ENCODE measurements at regions not wholly inside any gene's neighbourhood (a gene's known extent, or its start where the extent isn't known, plus 50 kb on each side); places are given as distances from the start of the nearest gene placed in this dataset.

GRCh38 chr4:1500966-1501753, 94.9 kb upstream of the NKX1-1 start:
- H3K4me2 ChIP-seq (ENCODE audit: insufficient read depth, low read length), result no peak overlapping the region
- H3K79me2 ChIP-seq (ENCODE audit: control insufficient read depth, insufficient read depth, low read length), result no peaks in the 10 kb centered on the region
- no peak for FAIRE-seq

More at GRCh38 chr4:1500966-1501753, 94.9 kb upstream of the NKX1-1 start:
- H3K27ac ChIP-seq (ENCODE audit: insufficient read depth, low read depth, low read length), result no peak overlapping the region
- H3K36me3 ChIP-seq (ENCODE audit: control insufficient read depth in 2 of 2, extremely low read depth in 1 of 2, insufficient read depth in 2 of 2, low read length in 2 of 2), result no peaks in the 10 kb centered on the region
- H3K9ac ChIP-seq (replicated peaks; ENCODE audit: extremely low read depth, insufficient read depth, low read length), result no peak overlapping the region
- H3K9me1 ChIP-seq (replicated peaks; ENCODE audit: control insufficient read depth, extremely low read depth, insufficient read depth, low read length), result no peaks in the 10 kb centered on the region
- intact Hi-C loops (cut with micrococcal nuclease), result no loop called here
- no peak overlapping the region for H3K4me3 ChIP-seq (replicated peaks in 1 of 3; ENCODE audit: insufficient read depth in 1 of 3, low read depth in 1 of 3, low read length in 3 of 3)
- BruUV-seq (replicated peaks), result no TSS peak
- DNase-seq (ENCODE audit: low read depth, low spot score), result no peak
- dilution Hi-C loops (cut with MboI; ENCODE audit: extremely low pct_ligation_motif_present, low sequenced_read_pairs), result no loop called here
- no peak for TF ChIP-seq JUN (IDR thresholded peaks at IDR 0.05; ENCODE audit: borderline replicate concordance, insufficient read depth, insufficient read length, low read depth)
- no peak for TF ChIP-seq EZH2 (IDR thresholded peaks at IDR 0.05; ENCODE audit: borderline replicate concordance, low read depth, low read length, severe bottlenecking)
- no peak for TF ChIP-seq FOS (IDR thresholded peaks at IDR 0.05; ENCODE audit: borderline replicate concordance, insufficient read depth, low read length)
- TF ChIP-seq POLR2AphosphoS5 (IDR thresholded peaks at IDR 0.05; ENCODE audit: insufficient read depth, low read depth, low read length), result no peak
- TF ChIP-seq GATA2 (IDR thresholded peaks at IDR 0.05; ENCODE audit: insufficient read depth, insufficient read length, low read depth, low read length), result no peak
- no peak for TF ChIP-seq POLR2A (IDR thresholded peaks at IDR 0.05; ENCODE audit: low read depth, low read length)
- no peak for TF ChIP-seq CTCF (IDR thresholded peaks at IDR 0.05; ENCODE audit: extremely low read depth in 1 of 2, insufficient read depth in 1 of 2, low read depth in 1 of 2, low read length in 2 of 2)
- no peak for TF ChIP-seq MAX (IDR thresholded peaks at IDR 0.05; ENCODE audit: insufficient read depth, insufficient read length)
- no peak for TF ChIP-seq MYC (IDR thresholded peaks at IDR 0.05; ENCODE audit: low read depth, low read length)
- H3K4me1 ChIP-seq (ENCODE audit: control insufficient read depth, extremely low read depth, insufficient read depth, low read length), result no peaks in the 10 kb centered on the region
- H4K20me1 ChIP-seq (replicated peaks; ENCODE audit: control insufficient read depth, extremely low read depth, insufficient read depth, low read length), result no peaks in the 10 kb centered on the region
- ChIA-PET POLR2A (no interaction called here), CTCF (interaction anchor here (2.0 kb wide), 1 partner anchor 12 kb away, joined by 5 read pairs; no protein-coding TSS in a partner anchor)
- H2AFZ ChIP-seq (ENCODE audit: low read depth, low read length), result no peak overlapping the region
- no peaks in the 10 kb centered on the region for H3K27me3 ChIP-seq (ENCODE audit: control insufficient read depth in 2 of 2, insufficient read depth in 2 of 2, low read length in 2 of 2)
- no peaks in the 10 kb centered on the region for H3K9me3 ChIP-seq (replicated peaks; ENCODE audit: control insufficient read depth, insufficient read depth, low read length)

Measured in endothelial cell of umbilical vein (primary cell).